ENCODE measurements at regions not wholly inside any gene's neighbourhood (a gene's known extent, or its start where the extent isn't known, plus 50 kb on each side); places are given as distances from the start of the nearest gene placed in this dataset.

GRCh38 chr14:54177641-54178621 is 218.9 kb upstream of the CDKN3 start:
- no peak for DNase-seq

- no peak for DNase-seq
Measured at GRCh38 chr14:54182419-54183045, 214.3 kb upstream of the CDKN3 start.

- no peak for DNase-seq
Measured at GRCh38 chr14:54186821-54187763, 209.7 kb upstream of the CDKN3 start.

- DNase-seq: no peak
Measured at GRCh38 chr14:54188064-54188666, 208.6 kb upstream of the CDKN3 start.

GRCh38 chr14:54189333-54189732 is 207.5 kb upstream of the CDKN3 start:
- no peak for DNase-seq

GRCh38 chr14:54189748-54190354 is 207.0 kb upstream of the CDKN3 start:
- DNase-seq: no peak

GRCh38 chr14:54191846-54192245 is 205.0 kb upstream of the CDKN3 start:
- DNase-seq: no peak

- no peak for DNase-seq
Measured at GRCh38 chr14:54192610-54193009, 204.2 kb upstream of the CDKN3 start.

- no peak for DNase-seq
Measured at GRCh38 chr14:54193871-54194270, 202.9 kb upstream of the CDKN3 start.

GRCh38 chr14:54194501-54194900 is 202.3 kb upstream of the CDKN3 start:
- no peak for DNase-seq

- no peak for DNase-seq
Measured at GRCh38 chr14:54197369-54197768, 199.4 kb upstream of the CDKN3 start.

GRCh38 chr14:54200726-54201125 is 196.1 kb upstream of the CDKN3 start:
- DNase-seq: no peak

GRCh38 chr14:54202288-54202687 is 194.5 kb upstream of the CDKN3 start:
- no peak for DNase-seq

- no peak for DNase-seq
Measured at GRCh38 chr14:54206516-54206915, 190.3 kb upstream of the CDKN3 start.

GRCh38 chr14:54207075-54207474 is 189.7 kb upstream of the CDKN3 start:
- DNase-seq: no peak

- no peak for DNase-seq
Measured at GRCh38 chr14:54207476-54208462, 189.0 kb upstream of the CDKN3 start.

- DNase-seq: no peak
Measured at GRCh38 chr14:54208751-54209150, 188.1 kb upstream of the CDKN3 start.

- DNase-seq: no peak
Measured at GRCh38 chr14:54209511-54210250, 187.1 kb upstream of the CDKN3 start.

GRCh38 chr14:54211551-54212308 is 185.1 kb upstream of the CDKN3 start:
- DNase-seq: no peak
